KBM-7 (cell line): ENCODE measurements at regions not wholly inside any gene's neighbourhood (a gene's known extent, or its start where the extent isn't known, plus 50 kb on each side); places are given as distances from the start of the nearest gene placed in this dataset.
"Not testable (repeated sequence)": the region's sequence is repeated elsewhere in the genome, so short reads cannot be mapped to it uniquely, and the experiment has no call there.

Experiments used
- DNase-seq: peaks from one replicate; pipeline ENCODE4 v3.0.0-alpha.2; 2015
- in situ Hi-C: fragments of 300-500 bp; cut with MboI; formaldehyde crosslinking; loops from 2 replicates; pipeline ENCODE4 v1.14.3; 2020; ENCODE audit warnings: low sequenced_read_pairs, low pct_unique_long_range_greater_than_20kb, mixed read lengths

DNA sequence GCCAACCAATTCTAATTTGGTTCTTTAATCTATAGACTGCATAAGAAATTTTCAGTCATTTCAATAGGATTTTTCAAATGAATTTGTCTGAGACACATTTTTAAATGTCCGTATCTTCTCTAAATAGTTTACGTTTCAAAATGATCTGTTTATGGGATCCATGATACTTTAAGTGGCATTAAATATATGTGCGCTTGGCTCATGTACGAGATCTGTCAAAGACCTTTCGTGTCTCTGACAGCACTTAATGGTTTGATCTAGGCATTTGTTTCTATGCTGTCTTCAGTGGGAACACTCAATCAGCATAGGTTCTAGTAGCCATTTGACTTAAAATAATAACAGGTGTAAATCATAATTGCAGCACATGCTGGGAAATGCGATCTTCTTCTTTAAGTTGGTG is 731.0 kb downstream of the CENPC start:
- in situ Hi-C loops, result no loop called here
- DNase-seq, result no peak

GRCh38 chr4:66805582-66805981 is 739.7 kb downstream of the CENPC start:
- in situ Hi-C loops, result no loop called here
- DNase-seq, result no peak

DNA sequence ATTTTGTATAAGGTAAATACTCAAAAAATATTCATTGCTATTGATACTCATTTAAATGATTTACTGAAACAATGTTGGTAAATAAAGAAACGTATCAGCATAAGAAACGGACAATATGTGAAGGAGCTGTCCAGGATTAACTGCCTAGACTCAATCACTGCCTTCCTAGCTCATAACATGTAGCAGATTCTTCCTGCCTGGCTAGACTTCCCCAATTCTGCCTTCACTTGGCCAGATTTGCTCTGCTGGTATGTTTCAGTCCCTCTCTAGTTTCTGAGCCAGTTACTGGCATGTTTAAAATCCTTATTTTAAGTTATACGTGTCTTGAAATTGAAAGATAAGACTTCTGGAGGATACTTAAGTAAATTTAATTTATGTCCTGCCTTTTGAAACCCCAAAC is 740.3 kb downstream of the CENPC start:
- in situ Hi-C loops, result no loop called here
- DNase-seq, result no peak

GRCh38 chr4:66797608-66798007 is 747.7 kb downstream of the CENPC start:
- in situ Hi-C loops, result no loop called here
- DNase-seq, result no peak

DNA sequence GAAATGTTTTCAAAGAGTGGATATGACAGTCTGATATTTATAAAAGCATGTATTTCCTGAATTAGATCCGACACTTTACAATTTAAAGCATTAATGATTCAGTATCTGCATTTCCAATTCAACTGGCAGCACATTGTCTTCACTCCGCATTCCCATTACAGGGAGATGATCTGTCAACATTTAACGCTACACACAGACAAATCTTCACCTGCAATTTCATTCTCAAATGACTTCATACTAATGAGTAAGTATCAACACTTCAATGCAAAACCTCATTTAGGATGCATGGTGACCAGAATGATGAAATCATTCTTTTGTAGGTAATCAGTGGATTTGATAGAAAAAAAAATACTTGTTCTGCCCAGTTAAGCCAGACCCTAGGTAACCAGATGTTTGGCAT is 749.6 kb downstream of the CENPC start:
- DNase-seq, result no peak
- in situ Hi-C loops, result no loop called here

- in situ Hi-C loops, result no loop called here
- DNase-seq, result no peak
Observed at GRCh38 chr4:66794390-66795034, 750.8 kb downstream of the CENPC start.

DNA sequence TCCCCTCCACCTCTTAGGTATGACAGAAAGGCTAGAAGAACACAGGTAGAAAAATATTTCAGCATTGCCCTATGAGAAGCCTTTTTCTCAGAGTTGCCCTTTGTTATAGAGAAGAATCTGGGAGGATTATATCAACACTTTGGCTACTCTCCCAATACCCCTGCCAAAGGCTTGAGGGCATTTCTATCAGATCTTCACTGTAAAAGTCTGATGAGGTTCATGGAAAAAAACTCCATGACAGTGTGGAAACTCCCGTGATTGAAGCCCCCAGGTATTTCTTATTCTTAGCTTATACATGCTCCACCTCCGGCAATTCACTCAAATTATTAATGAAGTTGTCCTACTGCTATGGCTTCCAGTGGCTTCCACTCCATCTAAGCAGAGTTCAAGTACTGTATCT is 753.6 kb downstream of the CENPC start:
- in situ Hi-C loops, result no loop called here
- DNase-seq, result no peak

- DNase-seq, result no peak
- in situ Hi-C loops, result no loop called here
Observed at GRCh38 chr4:66785479-66785878, 759.8 kb downstream of the CENPC start.

DNA sequence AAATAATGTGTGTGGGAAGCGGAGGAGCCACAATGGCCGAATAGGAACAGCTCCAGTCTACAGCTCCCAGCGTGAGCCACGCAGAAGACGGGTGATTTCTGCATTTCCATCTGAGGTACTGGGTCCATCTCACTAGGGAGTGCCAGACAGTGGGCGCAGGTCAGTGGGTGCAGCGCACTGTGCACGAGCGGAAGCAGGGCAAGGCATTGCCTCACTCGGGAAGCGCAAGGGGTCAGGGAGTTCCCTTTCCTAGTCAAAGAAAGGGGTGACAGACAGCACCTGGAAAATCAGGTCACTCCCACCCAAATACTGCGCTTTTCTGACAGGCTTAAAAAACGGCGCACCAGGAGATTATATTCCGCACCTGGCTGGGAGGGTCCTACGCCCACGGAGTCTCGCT is 762.6 kb downstream of the CENPC start:
- in situ Hi-C loops, DNase-seq: not testable (repeated sequence)

- in situ Hi-C loops, result no loop called here
- no peak for DNase-seq
Observed at GRCh38 chr4:66777097-66777496, 768.2 kb downstream of the CENPC start.

DNA sequence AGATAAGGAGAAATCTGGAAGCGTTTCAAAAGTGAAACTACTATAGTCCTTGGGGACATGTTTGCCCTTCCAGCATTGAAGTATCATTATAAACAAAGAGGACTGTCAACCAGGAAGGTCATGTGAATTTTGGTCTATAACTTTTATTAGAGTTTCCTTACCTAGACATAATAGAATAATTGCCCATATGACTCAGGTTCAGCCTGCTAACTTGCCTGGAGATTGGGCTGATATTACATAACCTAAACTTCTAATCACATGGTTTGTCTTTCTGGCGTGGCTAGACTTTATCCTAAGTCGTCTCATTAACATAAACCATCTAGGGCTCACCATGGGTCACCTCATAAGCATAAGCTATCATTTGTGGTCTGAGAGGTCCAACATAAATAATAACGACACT is 775.9 kb downstream of the CENPC start:
- in situ Hi-C loops, result no loop called here
- no peak for DNase-seq

GRCh38 chr4:66767442-66767841 is 777.9 kb downstream of the CENPC start:
- no peak for DNase-seq
- in situ Hi-C loops, result no loop called here

DNA sequence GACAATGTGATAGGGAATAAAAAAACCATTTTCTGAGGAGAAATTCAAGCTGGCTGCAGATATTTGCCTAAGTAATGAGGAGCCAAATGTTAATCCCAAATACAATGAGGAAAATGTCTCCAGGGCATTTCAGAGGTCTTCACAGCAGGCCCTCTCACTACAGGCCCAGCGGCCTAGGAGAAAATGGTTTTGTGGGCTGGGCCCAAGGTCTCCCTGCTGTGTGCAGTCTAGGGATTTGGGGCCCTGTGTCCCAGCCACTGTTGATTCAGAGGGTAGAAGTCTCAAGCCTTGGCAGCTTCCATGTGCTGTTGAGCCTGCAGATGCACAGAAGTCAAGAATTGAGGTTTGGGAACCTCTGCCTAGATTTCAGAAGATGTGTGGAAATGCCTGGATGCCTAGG is 778.7 kb downstream of the CENPC start:
- DNase-seq, result no peak
- in situ Hi-C loops, result no loop called here

GRCh38 chr4:66750273-66750672 is 795.0 kb downstream of the CENPC start:
- in situ Hi-C loops, result no loop called here
- no peak for DNase-seq

DNA sequence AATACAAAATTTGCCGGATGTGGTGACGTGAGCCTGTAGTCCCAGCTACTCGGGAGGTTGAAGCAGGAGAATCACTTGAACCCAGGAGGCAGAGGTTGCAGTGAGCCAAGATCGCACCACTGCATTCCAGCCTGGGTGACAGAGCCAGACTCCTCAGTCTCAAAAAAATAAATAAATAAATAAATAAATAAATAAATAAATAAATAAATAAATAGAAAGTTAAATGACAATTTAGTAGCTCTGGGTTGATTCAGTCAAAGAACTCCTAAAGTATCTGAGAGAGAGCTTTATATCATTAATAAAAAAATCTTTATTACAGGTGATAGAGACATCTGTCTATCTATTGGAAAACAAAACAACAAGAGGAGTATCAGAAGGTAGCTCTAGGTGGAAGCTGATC is 798.4 kb downstream of the CENPC start:
- in situ Hi-C loops, DNase-seq: not testable (repeated sequence)

GRCh38 chr4:66741081-66741480 is 804.2 kb downstream of the CENPC start:
- in situ Hi-C loops, result no loop called here

DNA sequence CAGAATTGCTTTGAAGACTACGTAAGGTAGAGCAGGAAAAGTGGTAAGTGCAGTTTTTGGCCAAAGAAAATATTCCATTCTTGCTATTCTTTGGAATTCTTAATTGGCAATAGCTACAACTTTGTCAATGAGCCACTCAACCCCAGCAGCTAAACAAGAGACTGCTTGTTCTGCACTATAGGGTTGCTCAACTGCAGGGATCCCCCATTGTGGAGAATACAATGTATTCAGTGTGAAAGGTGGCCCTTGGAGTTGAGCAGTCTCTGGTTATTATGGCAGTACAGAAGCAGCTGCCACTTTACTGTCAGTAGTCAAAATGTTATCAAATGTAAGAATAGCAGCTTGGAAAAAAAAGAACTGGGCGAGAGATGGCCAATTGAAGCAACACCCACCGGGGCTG is 808.7 kb downstream of the CENPC start:
- DNase-seq, result no peak
- in situ Hi-C loops, result no loop called here

More at GRCh38 chr4:66741081-66741480, 804.2 kb downstream of the CENPC start:
- no peak for DNase-seq

GRCh38 chr4:66728280-66728679 is 817.0 kb downstream of the CENPC start:
- in situ Hi-C loops, result no loop called here
- DNase-seq, result no peak

GRCh38 chr4:66712301-66712921 is 832.9 kb downstream of the CENPC start:
- in situ Hi-C loops, DNase-seq: not testable (repeated sequence)

GRCh38 chr4:66704243-66704642 is 841.1 kb downstream of the CENPC start:
- no peak for DNase-seq
- in situ Hi-C loops, result no loop called here

- in situ Hi-C loops, result no loop called here
- no peak for DNase-seq
Observed at GRCh38 chr4:66694739-66695138, 850.6 kb downstream of the CENPC start.
